Liver (tissue), 3 donors: ENCODE measurements at regions not wholly inside any gene's neighbourhood (a gene's known extent, or its start where the extent isn't known, plus 50 kb on each side); places are given as distances from the start of the nearest gene placed in this dataset.

ENCODE experiments used
- CTCF ChIP-seq: fragments of 150-350 bp; IDR thresholded peaks from 2 replicates; pipeline ENCODE4 v1.5.1; 2017; ENCODE audit warnings: improper control_type of control experiment, low read depth, low read length; ENCODE audit not compliant: missing input control
- FOXA2 ChIP-seq: IDR thresholded peaks from 2 replicates; pipeline ENCODE4 v1.6.1; 2016; ENCODE audit warnings: antibody characterized with exemption
- MAX ChIP-seq: IDR thresholded peaks from 2 replicates; pipeline ENCODE4 v1.6.1; 2016; ENCODE audit warnings: antibody characterized with exemption
- RAD21 ChIP-seq, 2 donors: IDR thresholded peaks; 2 replicates each; pipeline ENCODE4 v1.6.1; 2016; ENCODE audit warnings: antibody characterized with exemption in 2 of 2, mild to moderate bottlenecking in 2 of 2
- donor health status: healthy.
- donor health status: healthy.

DNA sequence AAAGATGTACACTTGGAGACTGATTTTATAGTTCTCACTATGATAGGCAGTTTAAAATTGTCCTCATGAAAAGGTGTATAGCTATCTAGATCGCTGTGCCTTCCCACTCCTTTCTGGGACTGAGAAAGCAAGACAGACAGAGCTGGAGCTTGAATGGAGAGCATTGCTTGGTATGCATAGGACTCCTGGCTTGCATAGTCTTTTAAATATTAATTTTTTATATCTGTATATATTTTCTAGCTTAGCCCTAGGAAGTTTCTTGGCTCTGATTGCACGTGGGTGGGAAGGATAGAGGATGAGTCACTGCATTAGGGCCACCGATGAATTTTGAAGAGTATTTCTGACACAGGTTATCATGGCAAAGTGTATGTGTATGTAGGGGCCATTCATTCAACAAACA lies 150.0 kb upstream of the SPACA1 start:
- no peak for TF ChIP-seq CTCF
- no peak for TF ChIP-seq FOXA2
- TF ChIP-seq MAX: no peak
- no peak for TF ChIP-seq RAD21 (IDR thresholded peaks at IDR 0.05)
